Thoracic aorta (tissue), 2 donors: ENCODE measurements at regions not wholly inside any gene's neighbourhood (a gene's known extent, or its start where the extent isn't known, plus 50 kb on each side); places are given as distances from the start of the nearest gene placed in this dataset.

ENCODE experiments used
- ATAC-seq: fragments of 150-250 bp; one replicate; pipeline ENCODE4 v1.8.0; 2017; ENCODE audit warnings: low read depth; ENCODE audit not compliant: insufficient number of reproducible peaks, low FRiP score
- DNase-seq: peaks from one replicate; pipeline ENCODE4 v3.0.0-alpha.2; 2020; ENCODE audit warnings: low spot score
- H3K27ac ChIP-seq, 2 donors: fragments of 200-600 bp; sonication (generic); 1 replicate in 1 of 2; 2 replicates in 1 of 2; pipeline ENCODE4 v1.5.1; 2016; ENCODE audit warnings: mild to moderate bottlenecking in 2 of 2, moderate library complexity in 2 of 2
- H3K27me3 ChIP-seq: fragments of 200-600 bp; sonication (generic); replicated peaks from 2 replicates; pipeline ENCODE4 v1.6.0; 2016; ENCODE audit warnings: mild to moderate bottlenecking; ENCODE audit not compliant: insufficient read depth
- H3K36me3 ChIP-seq: fragments of 200-600 bp; sonication (generic); one replicate; pipeline ENCODE4 v1.5.1; 2016
- H3K4me1 ChIP-seq, 2 donors: fragments of 200-600 bp; sonication (generic); 1 replicate in 1 of 2; 2 replicates in 1 of 2; pipeline versions ENCODE4 v1.5.1 to v1.6.0; 2016; ENCODE audit warnings: low read depth in 2 of 2, mild to moderate bottlenecking in 1 of 2; ENCODE audit not compliant: control insufficient read depth in 1 of 2
- H3K4me3 ChIP-seq: fragments of 200-600 bp; sonication (generic); 2 replicates; pipeline ENCODE4 v1.5.1; 2016; ENCODE audit warnings: mild to moderate bottlenecking
- H3K9me3 ChIP-seq: fragments of 200-600 bp; sonication (generic); 2 replicates; pipeline ENCODE4 v1.5.1; 2016
- CTCF ChIP-seq: fragments of 200-600 bp; sonication (generic); IDR thresholded peaks from one replicate; pipeline ENCODE4 v1.5.1; 2019; ENCODE audit warnings: antibody characterized with exemption

- Histone ChIP-seq H3K9me3 (no peaks in the 10 kb centered on the region), H3K27me3 (no peaks in the 10 kb centered on the region), H3K4me3 (no peak overlapping the region), H3K27ac (no peak overlapping the region), H3K4me1 (no peaks in the 10 kb centered on the region), H3K36me3 (no peaks in the 10 kb centered on the region)
- no peak for TF ChIP-seq CTCF
- ATAC-seq (no peak), DNase-seq (no peak)
Measured at GRCh38 chr2:239666053-239666854, 265.4 kb upstream of the HDAC4 start.

GRCh38 chr2:239664216-239664810 lies 263.5 kb upstream of the HDAC4 start:
- Histone ChIP-seq H3K36me3 (no peaks in the 10 kb centered on the region), H3K4me3 (no peak overlapping the region), H3K9me3 (no peaks in the 10 kb centered on the region), H3K4me1 (no peaks in the 10 kb centered on the region), H3K27ac (no peak overlapping the region), H3K27me3 (no peaks in the 10 kb centered on the region)
- no peak for TF ChIP-seq CTCF
- no peak for DNase-seq
- ATAC-seq, result no peak

GRCh38 chr2:239663364-239663924 lies 262.6 kb upstream of the HDAC4 start:
- no peaks in the 10 kb centered on the region for H3K27me3 ChIP-seq
- no peak for ATAC-seq
- H3K36me3 ChIP-seq, result no peaks in the 10 kb centered on the region
- no peak overlapping the region for H3K27ac ChIP-seq
- no peak for DNase-seq
- H3K9me3 ChIP-seq, result no peaks in the 10 kb centered on the region
- H3K4me3 ChIP-seq, result no peak overlapping the region
- H3K4me1 ChIP-seq, result no peaks in the 10 kb centered on the region
- TF ChIP-seq CTCF, result no peak

- H3K27me3 ChIP-seq, result no peaks in the 10 kb centered on the region
- no peaks in the 10 kb centered on the region for H3K9me3 ChIP-seq
- no peaks in the 10 kb centered on the region for H3K4me1 ChIP-seq
- DNase-seq (no peak), ATAC-seq (no peak)
- H3K36me3 ChIP-seq, result no peaks in the 10 kb centered on the region
- no peak overlapping the region for H3K4me3 ChIP-seq
- no peak overlapping the region for H3K27ac ChIP-seq
- TF ChIP-seq CTCF, result no peak
Measured at GRCh38 chr2:239662413-239663120, 261.7 kb upstream of the HDAC4 start.
